WTC11 (cell line): ENCODE measurements at regions not wholly inside any gene's neighbourhood (a gene's known extent, or its start where the extent isn't known, plus 50 kb on each side); places are given as distances from the start of the nearest gene placed in this dataset.

ENCODE experiments used
- ATAC-seq: fragments of 200-7000 bp; cut with Tn5 transposase; 2 replicates; pipeline ENCODE4 v1.10.0; 2021; ENCODE audit warnings: mild to moderate bottlenecking, moderate library complexity
- CTCF ChIA-PET: fragments of 300-600 bp; sonication (Branson Sonifier 250); formaldehyde crosslinking; loops from one replicate; lab custom pipeline; 2021; ENCODE audit warnings: antibody characterized with exemption; lab: Charles Lee
- POLR2A ChIA-PET: fragments of 350-600 bp; sonication (Branson Sonifier 250); formaldehyde crosslinking; loops from one replicate; lab custom pipeline; 2021; ENCODE audit warnings: antibody characterized with exemption; lab: Charles Lee
- DNase-seq: peaks from one replicate; pipeline ENCODE4 v3.0.0; 2021; ENCODE audit warnings: low spot score
- H3K27ac Mint-ChIP-seq: 2 replicates; pipeline ENCODE4 v1.8.0; 2021; ENCODE audit warnings: mixed read lengths
- H3K27me3 Mint-ChIP-seq: 2 replicates; pipeline ENCODE4 v1.8.0; 2021; ENCODE audit warnings: low read depth, mild to moderate bottlenecking, moderate library complexity, mixed read lengths
- H3K36me3 Mint-ChIP-seq: 2 replicates; pipeline ENCODE4 v1.8.0; 2021; ENCODE audit warnings: mixed read lengths
- H3K4me1 Mint-ChIP-seq: 2 replicates; pipeline ENCODE4 v1.8.0; 2022; ENCODE audit warnings: mixed read lengths
- H3K4me3 Mint-ChIP-seq: 2 replicates; pipeline ENCODE4 v1.8.0; 2021; ENCODE audit warnings: mild to moderate bottlenecking, moderate library complexity, mixed read lengths
- H3K9me3 Mint-ChIP-seq: 2 replicates; pipeline ENCODE4 v1.8.0; 2021; ENCODE audit warnings: mixed read lengths
- ATF1 ChIP-seq: sonication (generic); formaldehyde crosslinking; IDR thresholded peaks from 2 replicates; pipeline ENCODE4 v1.8.1; 2023; ENCODE audit warnings: mild to moderate bottlenecking, moderate library complexity, missing genetic modification reagents
- CREM ChIP-seq: sonication (generic); formaldehyde crosslinking; IDR thresholded peaks from 2 replicates; pipeline ENCODE4 v1.8.1; 2022; ENCODE audit warnings: mild to moderate bottlenecking, missing genetic modification reagents, moderate library complexity
- ESRRA ChIP-seq: sonication (generic); formaldehyde crosslinking; IDR thresholded peaks from 2 replicates; pipeline ENCODE4 v1.8.1; 2022; ENCODE audit warnings: mild to moderate bottlenecking, missing genetic modification reagents, borderline replicate concordance
- KAT7 ChIP-seq: sonication (generic); formaldehyde crosslinking; IDR thresholded peaks from 2 replicates; pipeline ENCODE4 v1.8.1; 2023; ENCODE audit warnings: missing genetic modification reagents, mild to moderate bottlenecking, borderline replicate concordance
- MYBL2 ChIP-seq: sonication (generic); formaldehyde crosslinking; IDR thresholded peaks from 2 replicates; pipeline ENCODE4 v1.8.1; 2023; ENCODE audit warnings: mild to moderate bottlenecking, moderate library complexity, missing genetic modification reagents
- ZBTB21 ChIP-seq: sonication (generic); formaldehyde crosslinking; IDR thresholded peaks from 2 replicates; pipeline ENCODE4 v1.8.1; 2023; ENCODE audit warnings: mild to moderate bottlenecking, missing genetic modification reagents, borderline replicate concordance
- ZNF121 ChIP-seq: sonication (generic); formaldehyde crosslinking; IDR thresholded peaks from 2 replicates; pipeline ENCODE4 v1.8.0; 2023; ENCODE audit warnings: missing genetic modification reagents
- ZNF232 ChIP-seq: sonication (generic); formaldehyde crosslinking; IDR thresholded peaks from 2 replicates; pipeline ENCODE4 v1.8.0; 2022; ENCODE audit warnings: mild to moderate bottlenecking, missing genetic modification reagents
- ZNF317 ChIP-seq: sonication (generic); formaldehyde crosslinking; IDR thresholded peaks from 2 replicates; pipeline ENCODE4 v1.8.1; 2023; ENCODE audit warnings: low read depth, mild to moderate bottlenecking, moderate library complexity, missing genetic modification reagents, borderline replicate concordance
- ZNF416 ChIP-seq: fragments of 250-450 bp; sonication (Bioruptor Pico); IDR thresholded peaks from 2 replicates; pipeline ENCODE4 v1.9.0; 2021; ENCODE audit warnings: mild to moderate bottlenecking, inconsistent platforms
- TF ChIP-seq, protein P1 (sequence below): fragments of 250-450 bp; sonication (Bioruptor Pico); conservative IDR thresholded peaks from 2 replicates; pipeline ENCODE4 v1.9.0; 2021; ENCODE audit warnings: mild to moderate bottlenecking
- TF ChIP-seq, protein P2 (sequence below): sonication (generic); formaldehyde crosslinking; IDR thresholded peaks from 2 replicates; pipeline ENCODE4 v1.8.0; 2023; ENCODE audit warnings: missing genetic modification reagents
- TF ChIP-seq, protein P3 (sequence below): sonication (generic); formaldehyde crosslinking; conservative IDR thresholded peaks from 2 replicates; pipeline ENCODE4 v1.8.1; 2023; ENCODE audit warnings: mild to moderate bottlenecking, low read depth, missing genetic modification reagents, moderate library complexity
- TF ChIP-seq, protein P4 (sequence below): sonication (generic); formaldehyde crosslinking; IDR thresholded peaks from 2 replicates; pipeline ENCODE4 v1.8.1; 2023; ENCODE audit warnings: mild to moderate bottlenecking, moderate library complexity, missing genetic modification reagents
- TF ChIP-seq, protein P5 (sequence below): sonication (generic); formaldehyde crosslinking; conservative IDR thresholded peaks from 2 replicates; pipeline ENCODE4 v1.8.1; 2022; ENCODE audit warnings: mild to moderate bottlenecking, missing genetic modification reagents
- TF ChIP-seq, protein P6 (sequence below): sonication (generic); formaldehyde crosslinking; IDR thresholded peaks from 2 replicates; pipeline ENCODE4 v1.8.1; 2022; ENCODE audit warnings: low read depth, missing genetic modification reagents, borderline replicate concordance

DNA sequence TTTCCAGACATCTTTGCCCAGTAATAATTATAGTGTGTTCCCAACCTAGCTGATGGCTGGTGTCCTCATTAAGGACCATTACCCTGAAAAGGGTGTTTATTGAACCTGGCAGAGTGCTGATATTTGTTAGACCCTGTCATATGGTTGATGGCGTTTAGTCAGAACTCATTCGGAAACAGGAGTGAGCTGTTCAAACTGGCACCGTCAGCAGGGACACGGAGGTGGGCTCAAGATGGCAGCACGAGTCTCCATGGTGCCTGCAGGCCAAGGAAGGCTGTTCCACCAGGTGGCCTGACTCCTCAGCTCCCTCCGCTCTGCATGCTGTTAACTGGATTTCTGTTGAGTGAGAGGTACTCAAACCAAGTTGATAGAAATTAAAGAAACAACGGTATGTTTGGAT, 589.1 kb upstream of the MGMT start:
- H3K4me3 Mint-ChIP-seq, result no peak overlapping the region
- no peaks in the 10 kb centered on the region for H3K4me1 Mint-ChIP-seq
- no peaks in the 10 kb centered on the region for H3K36me3 Mint-ChIP-seq
- peaks cover 24% of the 10 kb centered on the region for H3K9me3 Mint-ChIP-seq
- DNase-seq (no peak), ATAC-seq (no peak)
- CTCF ChIA-PET, result no interaction called here
- no peaks in the 10 kb centered on the region for H3K27me3 Mint-ChIP-seq
- TF ChIP-seq, protein P1, sequence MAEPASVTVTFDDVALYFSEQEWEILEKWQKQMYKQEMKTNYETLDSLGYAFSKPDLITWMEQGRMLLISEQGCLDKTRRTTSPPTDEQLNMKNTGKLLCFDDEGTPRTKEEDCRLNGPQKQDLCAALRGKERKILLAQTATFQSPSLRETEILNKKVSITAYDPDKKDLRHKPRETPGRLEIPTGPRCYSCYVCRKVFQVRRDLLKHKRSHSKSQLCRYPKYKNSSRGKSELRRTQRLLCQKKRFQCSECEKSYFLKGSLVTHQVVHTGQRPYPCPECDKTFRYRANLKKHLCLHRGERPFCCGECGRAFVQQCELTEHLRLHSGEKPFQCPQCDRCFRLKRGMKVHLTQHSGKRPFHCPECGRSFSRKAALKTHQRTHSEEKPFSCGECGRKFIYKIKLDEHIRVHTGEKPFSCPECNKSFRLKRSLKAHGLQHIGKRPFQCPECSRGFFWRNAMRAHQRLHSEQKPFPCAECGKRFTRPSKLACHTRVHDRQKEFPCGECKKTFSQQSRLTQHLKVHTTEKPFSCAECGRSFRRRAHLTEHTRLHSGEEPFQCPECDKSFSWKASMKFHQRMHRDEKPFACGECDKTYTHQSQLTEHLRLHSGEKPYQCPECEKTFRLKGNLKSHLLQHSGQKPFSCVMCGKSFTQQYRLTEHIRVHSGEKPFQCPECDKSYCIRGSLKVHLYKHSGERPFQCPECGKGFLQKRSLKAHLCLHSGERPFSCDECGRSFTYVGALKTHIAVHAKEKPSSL (CRISPR knock-in tag), result no peak
- no peak for TF ChIP-seq ZNF416 (CRISPR knock-in tag)
- no peak for TF ChIP-seq ZBTB21 (CRISPR knock-in tag)
- TF ChIP-seq ATF1, result no peak
- no peak for TF ChIP-seq CREM (CRISPR knock-in tag)
- TF ChIP-seq ESRRA (CRISPR knock-in tag), result no peak
- no peak for TF ChIP-seq ZNF232 (CRISPR knock-in tag)
- TF ChIP-seq KAT7 (CRISPR knock-in tag), result no peak
- TF ChIP-seq MYBL2, result no peak
- TF ChIP-seq, protein P2, sequence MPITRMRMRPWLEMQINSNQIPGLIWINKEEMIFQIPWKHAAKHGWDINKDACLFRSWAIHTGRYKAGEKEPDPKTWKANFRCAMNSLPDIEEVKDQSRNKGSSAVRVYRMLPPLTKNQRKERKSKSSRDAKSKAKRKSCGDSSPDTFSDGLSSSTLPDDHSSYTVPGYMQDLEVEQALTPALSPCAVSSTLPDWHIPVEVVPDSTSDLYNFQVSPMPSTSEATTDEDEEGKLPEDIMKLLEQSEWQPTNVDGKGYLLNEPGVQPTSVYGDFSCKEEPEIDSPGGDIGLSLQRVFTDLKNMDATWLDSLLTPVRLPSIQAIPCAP, result no peak
- TF ChIP-seq, protein P3, sequence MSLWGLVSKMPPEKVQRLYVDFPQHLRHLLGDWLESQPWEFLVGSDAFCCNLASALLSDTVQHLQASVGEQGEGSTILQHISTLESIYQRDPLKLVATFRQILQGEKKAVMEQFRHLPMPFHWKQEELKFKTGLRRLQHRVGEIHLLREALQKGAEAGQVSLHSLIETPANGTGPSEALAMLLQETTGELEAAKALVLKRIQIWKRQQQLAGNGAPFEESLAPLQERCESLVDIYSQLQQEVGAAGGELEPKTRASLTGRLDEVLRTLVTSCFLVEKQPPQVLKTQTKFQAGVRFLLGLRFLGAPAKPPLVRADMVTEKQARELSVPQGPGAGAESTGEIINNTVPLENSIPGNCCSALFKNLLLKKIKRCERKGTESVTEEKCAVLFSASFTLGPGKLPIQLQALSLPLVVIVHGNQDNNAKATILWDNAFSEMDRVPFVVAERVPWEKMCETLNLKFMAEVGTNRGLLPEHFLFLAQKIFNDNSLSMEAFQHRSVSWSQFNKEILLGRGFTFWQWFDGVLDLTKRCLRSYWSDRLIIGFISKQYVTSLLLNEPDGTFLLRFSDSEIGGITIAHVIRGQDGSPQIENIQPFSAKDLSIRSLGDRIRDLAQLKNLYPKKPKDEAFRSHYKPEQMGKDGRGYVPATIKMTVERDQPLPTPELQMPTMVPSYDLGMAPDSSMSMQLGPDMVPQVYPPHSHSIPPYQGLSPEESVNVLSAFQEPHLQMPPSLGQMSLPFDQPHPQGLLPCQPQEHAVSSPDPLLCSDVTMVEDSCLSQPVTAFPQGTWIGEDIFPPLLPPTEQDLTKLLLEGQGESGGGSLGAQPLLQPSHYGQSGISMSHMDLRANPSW (CRISPR knock-in tag), result no peak
- TF ChIP-seq, protein P4, sequence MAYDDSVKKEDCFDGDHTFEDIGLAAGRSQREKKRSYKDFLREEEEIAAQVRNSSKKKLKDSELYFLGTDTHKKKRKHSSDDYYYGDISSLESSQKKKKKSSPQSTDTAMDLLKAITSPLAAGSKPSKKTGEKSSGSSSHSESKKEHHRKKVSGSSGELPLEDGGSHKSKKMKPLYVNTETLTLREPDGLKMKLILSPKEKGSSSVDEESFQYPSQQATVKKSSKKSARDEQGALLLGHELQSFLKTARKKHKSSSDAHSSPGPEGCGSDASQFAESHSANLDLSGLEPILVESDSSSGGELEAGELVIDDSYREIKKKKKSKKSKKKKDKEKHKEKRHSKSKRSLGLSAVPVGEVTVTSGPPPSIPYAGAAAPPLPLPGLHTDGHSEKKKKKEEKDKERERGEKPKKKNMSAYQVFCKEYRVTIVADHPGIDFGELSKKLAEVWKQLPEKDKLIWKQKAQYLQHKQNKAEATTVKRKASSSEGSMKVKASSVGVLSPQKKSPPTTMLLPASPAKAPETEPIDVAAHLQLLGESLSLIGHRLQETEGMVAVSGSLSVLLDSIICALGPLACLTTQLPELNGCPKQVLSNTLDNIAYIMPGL (CRISPR knock-in tag), result no peak
- TF ChIP-seq ZNF121 (CRISPR knock-in tag), result no peak
- TF ChIP-seq ZNF317 (CRISPR knock-in tag), result no peak
- TF ChIP-seq, protein P5, sequence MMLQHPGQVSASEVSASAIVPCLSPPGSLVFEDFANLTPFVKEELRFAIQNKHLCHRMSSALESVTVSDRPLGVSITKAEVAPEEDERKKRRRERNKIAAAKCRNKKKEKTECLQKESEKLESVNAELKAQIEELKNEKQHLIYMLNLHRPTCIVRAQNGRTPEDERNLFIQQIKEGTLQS (CRISPR knock-in tag), result no peak
- H3K27ac Mint-ChIP-seq, result no peak overlapping the region
- POLR2A ChIA-PET, result no interaction called here

DNA sequence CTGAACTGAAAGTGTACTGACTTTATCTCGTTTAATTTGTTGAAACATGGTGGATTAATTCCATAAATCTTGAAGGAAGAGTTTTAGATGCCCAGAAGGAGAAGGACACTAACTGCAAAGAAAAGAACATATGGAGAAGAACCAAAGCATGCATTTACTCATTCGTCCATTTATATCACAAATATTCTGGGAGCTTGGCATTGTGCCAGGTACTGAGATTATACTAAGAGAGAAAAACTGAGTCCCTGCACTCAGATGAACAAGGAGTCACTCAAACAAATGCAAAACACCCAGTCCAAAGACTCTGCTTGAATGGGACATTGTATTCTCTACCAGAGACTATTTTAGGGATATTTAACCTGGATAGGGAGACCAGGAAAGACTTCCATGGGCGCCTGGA, 588.0 kb upstream of the MGMT start:
- CTCF ChIA-PET, result no interaction called here
- Mint-ChIP-seq H3K27ac (no peak overlapping the region), H3K4me1 (no peaks in the 10 kb centered on the region), H3K36me3 (no peaks in the 10 kb centered on the region), H3K27me3 (no peaks in the 10 kb centered on the region), H3K9me3 (peaks cover 24% of the 10 kb centered on the region), H3K4me3 (no peak overlapping the region)
- POLR2A ChIA-PET, result interaction anchor here (0.5 kb wide), 1 partner anchor 609 kb away, joined by 3 read pairs; no protein-coding TSS in a partner anchor
- ATAC-seq, result no peak
- TF ChIP-seq, protein P6, sequence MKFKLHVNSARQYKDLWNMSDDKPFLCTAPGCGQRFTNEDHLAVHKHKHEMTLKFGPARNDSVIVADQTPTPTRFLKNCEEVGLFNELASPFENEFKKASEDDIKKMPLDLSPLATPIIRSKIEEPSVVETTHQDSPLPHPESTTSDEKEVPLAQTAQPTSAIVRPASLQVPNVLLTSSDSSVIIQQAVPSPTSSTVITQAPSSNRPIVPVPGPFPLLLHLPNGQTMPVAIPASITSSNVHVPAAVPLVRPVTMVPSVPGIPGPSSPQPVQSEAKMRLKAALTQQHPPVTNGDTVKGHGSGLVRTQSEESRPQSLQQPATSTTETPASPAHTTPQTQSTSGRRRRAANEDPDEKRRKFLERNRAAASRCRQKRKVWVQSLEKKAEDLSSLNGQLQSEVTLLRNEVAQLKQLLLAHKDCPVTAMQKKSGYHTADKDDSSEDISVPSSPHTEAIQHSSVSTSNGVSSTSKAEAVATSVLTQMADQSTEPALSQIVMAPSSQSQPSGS (CRISPR knock-in tag), result no peak
- DNase-seq, result no peak
